OCI-LY7 (cell line): ENCODE measurements at regions not wholly inside any gene's neighbourhood (a gene's known extent, or its start where the extent isn't known, plus 50 kb on each side); places are given as distances from the start of the nearest gene placed in this dataset.

ENCODE experiments used
- CTCF ChIP-seq: fragments of 200-600 bp; sonication (generic); conservative IDR thresholded peaks from 2 replicates; pipeline ENCODE4 v1.5.1; 2014; ENCODE audit warnings: mild to moderate bottlenecking, antibody characterized with exemption, low read length, moderate library complexity, mixed read lengths
- EZH2phosphoT487 ChIP-seq: fragments of 200-600 bp; sonication (generic); IDR thresholded peaks from 2 replicates; pipeline ENCODE4 v1.6.1; 2018; ENCODE audit warnings: low read depth, borderline replicate concordance, mild to moderate bottlenecking, mixed run types, antibody characterized with exemption, low read length, moderate library complexity, mixed read lengths

GRCh38 chr16:35543486-35543885 is 2084.1 kb downstream of the TP53TG3F start:
- TF ChIP-seq CTCF: no peak
- TF ChIP-seq EZH2phosphoT487: no peak
